ENCODE measurements at regions not wholly inside any gene's neighbourhood (a gene's known extent, or its start where the extent isn't known, plus 50 kb on each side); places are given as distances from the start of the nearest gene placed in this dataset.

DNA sequence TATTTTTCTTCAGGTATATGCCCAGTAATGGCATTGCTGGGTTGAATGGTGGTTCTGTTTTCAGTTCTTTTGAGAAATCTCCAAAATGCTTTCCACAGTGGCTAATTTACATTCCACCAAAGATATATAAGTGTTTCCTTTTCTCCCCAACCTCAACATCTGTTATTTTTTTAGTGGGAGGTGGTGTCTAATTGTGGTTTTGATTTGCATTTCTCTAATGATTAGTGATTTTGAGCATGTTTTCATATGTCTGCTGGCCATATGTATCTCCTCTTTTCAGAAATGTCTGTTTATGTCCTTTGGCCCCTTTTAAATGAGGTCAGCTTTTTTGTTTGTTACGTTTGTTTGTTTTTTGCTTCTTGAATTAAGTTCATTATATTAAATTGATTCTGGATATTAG lies 760.2 kb downstream of the KCNA4 start:
- ChIA-PET POLR2A (no interaction called here), CTCF (no interaction called here)
- H3K27ac ChIP-seq (ENCODE audit: low read length in 2 of 2) = no peak overlapping the region
- no peak overlapping the region for H3K9ac ChIP-seq (ENCODE audit: low read length)
- no peaks in the 10 kb centered on the region for H3K27me3 ChIP-seq (replicated peaks in 1 of 4; ENCODE audit: control extremely low read depth in 1 of 4, control insufficient read depth in 3 of 4, insufficient read depth in 4 of 4, low read length in 3 of 4)
- no peaks in the 10 kb centered on the region for H3K4me1 Mint-ChIP-seq
- no peak overlapping the region for H3K4me3 ChIP-seq (ENCODE audit: control extremely low read depth in 1 of 5, extremely low read depth in 1 of 5, insufficient read depth in 1 of 5, low read depth in 2 of 5, low read length in 4 of 5)
- DNase-seq = no peak
- ATAC-seq (ENCODE audit: low read depth) = no peak
- H3K79me2 ChIP-seq (ENCODE audit: control insufficient read depth, insufficient read depth, low read length) = no peaks in the 10 kb centered on the region
- H3K27ac Mint-ChIP-seq = no peak overlapping the region
- no peaks in the 10 kb centered on the region for H3K27me3 Mint-ChIP-seq
- H3K9me3 Mint-ChIP-seq (ENCODE audit: insufficient read depth) = peaks cover 17% of the 10 kb centered on the region
- H2AFZ ChIP-seq (ENCODE audit: insufficient read depth, low read depth, low read length, poor library complexity, severe bottlenecking) = no peak overlapping the region
- 0% methylated on average over 1 of the region's 1 CpG for WGBS (ENCODE audit: insufficient coverage)
- H4K20me1 ChIP-seq (ENCODE audit: control insufficient read depth, insufficient read depth, low read length, poor library complexity, severe bottlenecking) = no peaks in the 10 kb centered on the region
- H3K9me3 ChIP-seq (ENCODE audit: control extremely low read depth in 1 of 3, control insufficient read depth in 2 of 3, insufficient read depth in 1 of 3, low read length in 2 of 3) = peaks cover 0 to 2% (median 0%) of the 10 kb centered on the region in 3 donors
- H3K4me3 Mint-ChIP-seq = no peak overlapping the region
- TF ChIP-seq, protein P1, sequence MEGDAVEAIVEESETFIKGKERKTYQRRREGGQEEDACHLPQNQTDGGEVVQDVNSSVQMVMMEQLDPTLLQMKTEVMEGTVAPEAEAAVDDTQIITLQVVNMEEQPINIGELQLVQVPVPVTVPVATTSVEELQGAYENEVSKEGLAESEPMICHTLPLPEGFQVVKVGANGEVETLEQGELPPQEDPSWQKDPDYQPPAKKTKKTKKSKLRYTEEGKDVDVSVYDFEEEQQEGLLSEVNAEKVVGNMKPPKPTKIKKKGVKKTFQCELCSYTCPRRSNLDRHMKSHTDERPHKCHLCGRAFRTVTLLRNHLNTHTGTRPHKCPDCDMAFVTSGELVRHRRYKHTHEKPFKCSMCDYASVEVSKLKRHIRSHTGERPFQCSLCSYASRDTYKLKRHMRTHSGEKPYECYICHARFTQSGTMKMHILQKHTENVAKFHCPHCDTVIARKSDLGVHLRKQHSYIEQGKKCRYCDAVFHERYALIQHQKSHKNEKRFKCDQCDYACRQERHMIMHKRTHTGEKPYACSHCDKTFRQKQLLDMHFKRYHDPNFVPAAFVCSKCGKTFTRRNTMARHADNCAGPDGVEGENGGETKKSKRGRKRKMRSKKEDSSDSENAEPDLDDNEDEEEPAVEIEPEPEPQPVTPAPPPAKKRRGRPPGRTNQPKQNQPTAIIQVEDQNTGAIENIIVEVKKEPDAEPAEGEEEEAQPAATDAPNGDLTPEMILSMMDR (IDR thresholded peaks at IDR 0.05) = no peak
- no peak overlapping the region for H3K4me2 ChIP-seq (replicated peaks; ENCODE audit: low read depth, low read length, poor library complexity, severe bottlenecking)
- no peaks in the 10 kb centered on the region for H3K36me3 ChIP-seq (replicated peaks in 1 of 2; ENCODE audit: control extremely low read depth in 1 of 2, control insufficient read depth in 1 of 2, extremely low read depth in 1 of 2, insufficient read depth in 2 of 2, low read length in 1 of 2)
- intact Hi-C loops (cut with micrococcal nuclease) = no loop called here
- H3K4me1 ChIP-seq (ENCODE audit: control insufficient read depth in 2 of 2, insufficient read depth in 2 of 2, low read length in 2 of 2) = no peaks in the 10 kb centered on the region

DNA sequence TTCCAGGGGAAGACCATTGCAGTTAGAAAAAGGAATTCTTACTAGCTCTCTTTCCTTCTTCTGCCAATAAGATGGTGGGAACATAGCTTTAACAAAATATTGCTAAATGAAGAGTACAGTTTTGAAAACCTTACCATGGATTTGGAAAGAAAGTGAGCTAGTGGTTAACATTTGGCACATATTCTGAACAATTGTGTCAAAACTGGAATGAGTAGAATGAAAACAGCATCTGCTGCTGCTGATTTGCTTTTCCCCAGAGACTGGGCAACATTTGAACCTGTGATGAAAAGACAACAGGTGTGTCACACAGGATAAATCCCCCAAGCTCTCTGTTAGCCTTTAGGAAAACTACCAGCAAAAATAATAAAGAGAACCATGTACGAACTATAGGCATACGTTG lies 761.4 kb downstream of the KCNA4 start:
- intact Hi-C loops (cut with micrococcal nuclease) = no loop called here
- H3K27me3 Mint-ChIP-seq = no peaks in the 10 kb centered on the region
- no peaks in the 10 kb centered on the region for H3K27me3 ChIP-seq (replicated peaks in 1 of 4; ENCODE audit: control extremely low read depth in 1 of 4, control insufficient read depth in 3 of 4, insufficient read depth in 4 of 4, low read length in 3 of 4)
- H3K4me2 ChIP-seq (replicated peaks; ENCODE audit: low read depth, low read length, poor library complexity, severe bottlenecking) = no peak overlapping the region
- no peak for ATAC-seq (ENCODE audit: low read depth)
- no peak overlapping the region for H3K4me3 Mint-ChIP-seq
- TF ChIP-seq EZH2 (IDR thresholded peaks at IDR 0.05; ENCODE audit: borderline replicate concordance, insufficient read depth, low read depth, low read length, poor library complexity, severe bottlenecking) = no peak
- TF ChIP-seq, protein P1 (IDR thresholded peaks at IDR 0.05) = no peak
- H3K36me3 ChIP-seq (replicated peaks in 1 of 2; ENCODE audit: control extremely low read depth in 1 of 2, control insufficient read depth in 1 of 2, extremely low read depth in 1 of 2, insufficient read depth in 2 of 2, low read length in 1 of 2) = no peaks in the 10 kb centered on the region
- no peaks in the 10 kb centered on the region for H3K9me3 ChIP-seq (ENCODE audit: control extremely low read depth in 1 of 3, control insufficient read depth in 2 of 3, insufficient read depth in 1 of 3, low read length in 2 of 3)
- H3K4me3 ChIP-seq (ENCODE audit: control extremely low read depth in 1 of 5, extremely low read depth in 1 of 5, insufficient read depth in 1 of 5, low read depth in 2 of 5, low read length in 4 of 5) = no peak overlapping the region
- no peak for DNase-seq
- no peaks in the 10 kb centered on the region for H3K79me2 ChIP-seq (ENCODE audit: control insufficient read depth, insufficient read depth, low read length)
- CTCF ChIA-PET = no interaction called here
- H2AFZ ChIP-seq (ENCODE audit: insufficient read depth, low read depth, low read length, poor library complexity, severe bottlenecking) = no peak overlapping the region
- no peak overlapping the region for H3K27ac ChIP-seq (ENCODE audit: low read length in 2 of 2)
- H3K4me1 Mint-ChIP-seq = no peaks in the 10 kb centered on the region
- WGBS (ENCODE audit: insufficient coverage) = 100% methylated on average over 2 of the region's 2 CpGs
- H3K9ac ChIP-seq (ENCODE audit: low read length) = no peak overlapping the region
- POLR2A ChIA-PET = no interaction called here
- H4K20me1 ChIP-seq (ENCODE audit: control insufficient read depth, insufficient read depth, low read length, poor library complexity, severe bottlenecking) = no peaks in the 10 kb centered on the region
- no peak overlapping the region for H3K27ac Mint-ChIP-seq
- H3K4me1 ChIP-seq (ENCODE audit: control insufficient read depth in 2 of 2, insufficient read depth in 2 of 2, low read length in 2 of 2) = no peaks in the 10 kb centered on the region
- H3K9me3 Mint-ChIP-seq (ENCODE audit: insufficient read depth) = peaks cover 17% of the 10 kb centered on the region

Measured in B cell (primary cell).